ENCODE measurements at regions not wholly inside any gene's neighbourhood (a gene's known extent, or its start where the extent isn't known, plus 50 kb on each side); places are given as distances from the start of the nearest gene placed in this dataset.
"Not testable (repeated sequence)": the region's sequence is repeated elsewhere in the genome, so short reads cannot be mapped to it uniquely, and the experiment has no call there.

DNA sequence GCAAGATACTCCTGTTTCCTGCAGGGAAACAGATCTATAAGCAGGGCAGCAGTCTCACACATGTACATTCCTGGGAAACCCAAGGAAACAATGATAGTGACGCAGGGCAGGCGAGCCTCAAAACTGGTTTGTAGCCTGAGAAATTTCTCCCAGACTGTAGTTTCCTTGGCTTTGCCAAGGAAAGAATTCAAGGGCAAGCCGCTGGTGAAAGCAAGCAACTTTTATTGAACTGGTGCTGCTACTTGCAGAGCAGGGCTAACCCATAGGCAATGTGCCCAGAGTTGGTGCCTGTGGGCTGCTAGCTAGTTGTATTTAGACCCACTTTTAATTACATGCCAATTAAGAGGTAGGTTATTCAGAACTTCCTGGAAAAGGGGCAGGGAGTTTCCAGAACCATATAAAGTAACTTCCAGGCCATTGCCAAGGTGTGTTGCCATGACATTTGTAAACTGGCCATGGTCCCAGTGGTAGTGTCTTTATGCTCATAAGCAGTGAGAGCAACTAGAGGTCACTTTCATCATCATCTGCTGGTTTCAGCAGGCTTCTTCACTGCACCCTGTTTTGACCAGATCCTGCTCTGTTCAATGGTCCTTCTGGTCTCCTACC, 92.0 kb downstream of the PPIAL4A start:
- TF ChIP-seq TEAD4 (CRISPR knock-in tag; IDR thresholded peaks at IDR 0.05); CTCF (IDR thresholded peaks at IDR 0.05); CREB1 (CRISPR knock-in tag; IDR thresholded peaks at IDR 0.05); NR2C2 (CRISPR knock-in tag; IDR thresholded peaks at IDR 0.05); ZNF671 (CRISPR knock-in tag; IDR thresholded peaks at IDR 0.05); ZNF396 (CRISPR knock-in tag; IDR thresholded peaks at IDR 0.05; ENCODE audit: borderline replicate concordance); JUN (CRISPR knock-in tag; IDR thresholded peaks at IDR 0.05); ZNF121 (CRISPR knock-in tag; IDR thresholded peaks at IDR 0.05); SP1 (CRISPR knock-in tag; conservative IDR thresholded peaks at IDR 0.05); FOXJ3 (CRISPR knock-in tag; IDR thresholded peaks at IDR 0.05; ENCODE audit: borderline replicate concordance); MLX (CRISPR knock-in tag; IDR thresholded peaks at IDR 0.05): not testable (repeated sequence)
